Anterior cingulate cortex (tissue), 58 donors: ENCODE measurements at regions not wholly inside any gene's neighbourhood (a gene's known extent, or its start where the extent isn't known, plus 50 kb on each side); places are given as distances from the start of the nearest gene placed in this dataset.
"Not testable (repeated sequence)": the region's sequence is repeated elsewhere in the genome, so short reads cannot be mapped to it uniquely, and the experiment has no call there.

Experiments used
- DNase-seq, 58 donors: peaks; one replicate each; lab custom pipeline; 2025; lab: John Stamatoyannopoulos, UW

DNA sequence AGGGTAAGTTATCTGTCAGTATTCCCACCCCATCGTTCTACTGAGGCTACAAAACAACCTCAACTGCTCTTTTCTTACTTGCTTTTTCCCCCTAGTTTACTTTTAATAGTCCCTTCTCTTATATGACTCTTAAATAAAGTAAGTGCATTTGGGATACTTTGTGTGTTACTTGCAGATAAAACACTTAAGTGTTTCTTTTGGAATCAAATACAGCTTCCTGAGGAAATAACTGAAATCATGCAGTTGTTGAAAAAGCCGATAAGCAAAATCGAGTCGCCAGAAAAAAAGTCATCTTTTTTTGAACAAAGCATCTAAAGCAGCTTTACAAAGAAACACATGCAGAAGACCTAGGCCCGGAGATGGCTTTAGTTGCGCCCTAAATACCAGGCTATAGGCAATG lies 53.5 kb upstream of the EPB41L4A start:
- no peak for DNase-seq

DNA sequence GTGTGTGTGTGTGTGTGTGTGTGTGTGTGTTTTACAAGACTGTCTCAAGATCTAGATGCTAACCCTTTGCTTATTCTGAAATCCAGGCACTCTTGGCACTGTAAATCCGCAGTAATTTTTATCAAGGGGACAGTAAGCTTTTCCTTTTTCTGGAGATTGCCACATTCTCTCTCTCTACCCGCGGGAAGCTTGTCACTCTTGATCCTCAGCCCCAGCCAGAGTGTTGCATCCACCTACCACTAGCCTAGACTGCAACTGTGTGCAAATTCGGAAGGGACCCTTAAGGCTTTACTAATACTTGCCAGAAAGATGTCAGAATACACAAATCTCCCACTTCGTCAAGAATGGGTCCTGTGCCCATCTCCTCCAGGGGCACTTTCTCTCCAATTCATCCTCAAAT lies 54.9 kb upstream of the EPB41L4A start:
- no peak for DNase-seq

DNA sequence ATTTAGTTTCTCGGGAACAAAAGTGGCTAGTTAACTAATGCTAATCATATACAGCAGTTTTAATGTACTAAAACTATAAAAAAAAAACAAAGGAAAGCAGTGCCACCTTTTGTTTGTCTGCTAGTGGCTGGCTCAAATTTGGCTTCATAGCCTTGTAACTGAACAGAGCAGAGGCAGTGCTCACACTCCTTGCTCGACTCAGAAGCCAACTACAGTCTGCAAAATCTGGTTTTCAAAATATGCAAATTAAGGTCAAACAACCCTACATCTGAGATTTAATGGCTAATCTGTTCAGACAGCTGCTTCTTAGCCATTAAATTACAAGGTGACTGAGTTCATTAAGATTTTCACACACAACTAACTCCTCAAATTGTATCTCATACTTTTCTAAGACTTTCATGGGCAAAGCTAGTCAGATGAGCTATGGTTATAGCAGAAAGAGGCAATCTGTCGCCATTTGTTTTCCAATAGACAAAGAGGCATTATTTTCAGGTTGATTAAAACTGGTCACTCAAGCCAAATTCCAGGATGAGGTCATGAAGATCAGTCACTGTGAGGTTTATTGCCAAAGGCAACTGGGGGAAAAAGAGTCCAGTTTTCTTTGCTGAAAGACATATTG lies 56.8 kb upstream of the EPB41L4A start:
- peak in 5 of 58 donors; percentile 5 to 72 (median 10) for DNase-seq

DNA sequence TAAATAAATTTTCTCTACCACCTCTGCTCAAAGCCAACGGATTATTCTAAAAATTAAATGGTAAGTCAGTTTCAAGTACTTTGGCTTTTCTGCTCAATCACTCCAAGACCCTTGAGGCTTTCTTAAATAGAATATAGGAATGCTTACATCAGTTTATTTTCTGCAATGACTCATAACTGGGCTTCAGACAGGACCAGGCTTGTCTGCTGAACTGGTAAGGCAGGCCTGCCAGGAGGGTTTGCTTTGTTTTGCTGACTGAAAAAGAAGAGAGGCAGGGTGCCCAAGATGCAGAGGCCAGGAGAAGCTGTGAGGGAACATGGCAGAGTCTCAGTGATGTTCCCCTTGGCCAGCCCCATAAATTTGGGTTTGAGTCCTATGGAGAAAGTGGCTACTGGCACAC lies 60.3 kb upstream of the EPB41L4A start:
- DNase-seq, result peak in 3 of 58 donors; percentile 1 to 24 (median 8)

DNA sequence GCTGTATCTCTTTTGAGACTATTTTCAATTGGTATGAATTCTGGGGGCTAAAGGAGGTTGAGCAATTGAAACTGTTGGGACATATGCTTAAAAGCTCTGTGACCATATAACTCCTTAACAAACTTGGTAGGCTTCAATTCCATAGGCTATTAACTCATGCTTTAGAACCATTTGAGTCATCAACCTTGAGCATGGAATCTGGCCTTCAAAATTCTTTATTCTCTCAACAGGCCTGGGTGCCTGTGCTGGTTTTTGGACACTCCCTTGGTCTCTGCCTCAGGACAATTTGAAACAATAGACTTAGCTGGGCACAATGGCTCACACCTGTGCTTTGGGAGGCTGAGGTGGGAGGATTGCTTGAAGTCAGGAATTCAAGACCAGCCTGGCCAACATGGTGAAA lies 61.4 kb upstream of the EPB41L4A start:
- DNase-seq, result no peak

DNA sequence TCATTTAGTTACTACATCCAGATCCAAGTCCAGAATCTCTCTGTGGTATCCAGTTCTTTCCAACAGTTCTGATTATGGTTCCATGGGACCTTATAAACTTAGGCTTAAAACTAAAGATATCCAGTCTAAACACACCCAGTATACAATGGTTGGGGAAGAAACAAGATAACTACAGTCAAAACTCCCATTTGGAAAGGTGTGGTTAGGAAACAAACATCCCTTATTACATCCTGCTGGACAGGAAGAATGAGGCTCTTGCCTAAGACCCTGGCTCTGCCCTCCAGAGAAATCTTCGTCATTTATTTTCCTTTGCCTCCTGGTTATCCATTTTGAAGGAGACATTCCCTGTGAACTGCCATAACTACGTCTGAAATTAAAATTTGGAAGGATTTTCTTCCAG lies 64.6 kb upstream of the EPB41L4A start:
- DNase-seq, result no peak

DNA sequence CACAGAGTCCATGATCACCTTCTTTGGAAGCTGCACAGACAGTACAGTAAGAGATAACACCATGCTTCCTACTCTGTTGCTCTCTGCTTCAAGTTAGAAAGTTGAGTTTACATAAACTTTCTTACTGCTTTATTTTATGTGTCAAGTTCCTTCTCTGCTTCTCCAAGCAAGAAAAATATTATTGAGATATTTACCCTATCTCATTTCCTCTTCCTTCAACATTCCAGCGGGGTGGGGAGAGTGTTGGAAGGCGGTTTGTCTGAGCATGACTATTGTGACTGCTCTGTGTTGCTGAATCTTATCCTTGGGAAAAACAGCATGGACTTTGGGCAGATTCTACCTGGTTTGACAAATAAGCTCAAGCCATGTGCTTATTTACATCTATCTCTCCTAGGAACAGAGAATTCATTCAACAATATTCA lies 66.9 kb upstream of the EPB41L4A start:
- DNase-seq, result no peak

DNA sequence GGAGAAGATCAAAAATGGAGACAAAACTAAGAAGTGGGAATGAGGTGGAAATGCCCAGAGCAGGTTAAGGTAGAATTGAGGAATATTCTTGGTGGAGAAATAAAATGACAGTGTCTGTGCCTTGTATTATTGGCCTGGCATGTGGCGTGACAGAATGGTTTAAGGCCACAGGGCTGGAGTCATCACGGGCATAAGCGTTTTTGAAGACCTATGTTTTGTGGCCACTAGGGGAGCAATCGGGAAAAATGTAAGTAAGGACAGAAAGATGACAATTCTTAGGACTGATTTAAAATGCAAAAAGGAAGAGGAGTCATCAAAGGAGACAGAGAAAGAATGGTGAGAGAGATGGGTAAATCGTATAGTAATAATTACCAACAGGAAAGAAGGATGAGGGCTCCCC lies 72.2 kb upstream of the EPB41L4A start:
- no peak for DNase-seq

DNA sequence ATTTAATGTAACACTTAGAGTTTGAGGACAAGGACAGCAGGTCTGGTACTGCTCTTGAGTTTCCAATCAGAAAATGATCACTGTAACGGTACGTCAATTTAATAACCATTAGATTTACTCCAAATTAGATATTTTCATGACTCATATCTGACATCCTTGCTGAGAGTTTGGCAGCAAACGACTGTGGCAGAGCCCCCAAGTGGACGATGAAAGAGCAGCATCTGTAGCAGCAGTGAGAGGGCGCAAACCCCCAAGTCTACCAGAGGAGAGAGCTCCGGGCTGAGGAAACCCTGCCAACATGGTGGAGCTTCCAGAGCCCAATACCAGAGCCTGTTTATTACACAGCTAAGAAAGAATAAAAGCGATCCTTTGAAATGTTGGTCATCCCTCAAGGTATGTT lies 73.2 kb upstream of the EPB41L4A start:
- DNase-seq, result peak in 30 of 58 donors; percentile 2 to 68 (median 27)

DNA sequence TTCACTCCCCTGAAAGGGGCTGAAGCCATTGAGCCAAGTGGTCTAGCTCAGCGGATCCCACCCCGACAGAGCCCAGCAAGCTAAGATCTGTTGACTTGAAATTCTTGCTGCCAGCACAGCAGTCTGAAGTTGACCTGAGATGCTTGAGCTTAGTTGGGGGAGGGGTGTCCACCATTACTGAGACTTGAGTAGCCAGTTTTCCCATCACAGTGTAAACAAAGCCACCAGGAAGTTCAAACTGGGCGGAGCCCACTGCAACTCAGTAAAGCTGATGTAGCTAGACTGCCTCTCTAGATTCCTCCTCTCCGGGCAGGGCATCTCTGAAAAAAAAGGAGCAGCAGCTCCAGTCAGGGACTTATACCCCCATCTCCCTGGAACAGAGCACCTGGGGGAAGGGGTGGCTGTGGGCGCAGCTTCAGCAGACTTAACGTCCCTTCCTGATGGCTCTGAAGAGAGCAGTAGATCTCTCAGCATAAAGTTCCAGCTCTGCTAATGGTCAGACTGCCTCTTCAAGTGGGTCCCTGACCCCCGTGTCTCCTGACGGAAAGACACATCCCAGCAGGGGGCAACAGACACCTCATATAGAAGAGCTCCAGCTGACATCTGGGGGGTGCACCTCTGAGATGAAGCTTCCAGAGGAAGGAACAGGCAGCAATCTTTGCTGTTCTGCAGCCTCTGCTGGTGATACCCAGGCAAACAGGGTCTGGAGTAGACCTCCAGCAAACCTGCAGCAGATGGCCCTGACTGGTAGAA lies 84.8 kb upstream of the EPB41L4A start:
- not testable (repeated sequence) for DNase-seq

DNA sequence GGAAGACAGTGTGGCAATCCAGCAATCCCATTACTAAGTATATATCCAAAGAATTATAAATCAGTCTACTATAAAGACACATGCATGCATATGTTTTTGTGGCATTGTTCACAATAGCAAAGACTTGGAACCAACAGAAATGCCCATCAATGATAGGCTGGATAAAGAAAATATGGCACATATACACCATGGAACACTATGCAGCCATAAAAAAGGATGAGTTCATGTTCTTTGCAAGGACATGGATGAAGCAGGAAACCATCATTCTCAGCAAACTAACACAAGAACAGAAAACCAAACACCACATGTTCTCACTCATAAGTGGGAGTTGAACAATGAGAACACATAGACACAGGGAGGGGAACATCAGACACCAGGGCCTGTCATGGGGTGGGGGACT lies 90.0 kb upstream of the EPB41L4A start:
- not testable (repeated sequence) for DNase-seq

DNA sequence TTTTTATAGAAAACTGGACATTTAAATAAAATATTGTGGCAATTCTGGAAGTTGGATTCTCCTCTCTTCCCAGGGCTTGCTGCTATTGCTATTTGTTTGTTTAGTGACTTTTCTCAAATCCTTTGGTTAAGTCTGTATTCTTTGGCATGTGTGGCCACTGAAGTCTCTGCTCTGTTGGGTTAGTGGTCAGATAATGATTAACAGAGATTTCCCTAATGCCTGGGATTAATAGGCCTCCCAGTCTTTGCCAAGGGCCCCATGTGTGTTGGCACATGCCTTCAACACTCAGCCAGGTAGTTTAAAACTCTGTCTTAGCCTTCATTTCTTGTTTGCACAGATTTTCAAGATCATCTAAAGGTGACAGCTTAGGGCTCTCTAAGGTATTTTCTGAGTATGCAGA lies 92.8 kb upstream of the EPB41L4A start:
- no peak for DNase-seq

DNA sequence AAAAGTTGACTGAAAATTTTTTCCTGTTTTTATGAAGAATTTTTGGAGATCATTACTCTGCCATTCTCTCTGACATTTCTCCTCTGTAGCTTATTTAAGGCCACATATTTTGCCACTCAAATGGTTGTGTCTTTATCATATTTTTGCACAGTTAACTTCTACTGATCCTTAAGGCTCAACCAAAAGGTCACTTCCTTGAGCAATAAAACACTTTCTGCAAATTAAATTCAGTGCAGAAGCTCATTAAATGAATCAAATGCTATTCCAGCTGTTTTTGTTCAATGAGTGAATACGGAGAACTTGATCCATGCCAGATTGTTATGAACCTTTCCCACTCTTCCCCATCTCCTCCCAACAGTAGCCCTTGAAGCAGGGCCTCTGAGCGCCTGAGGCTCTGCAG lies 93.8 kb upstream of the EPB41L4A start:
- no peak for DNase-seq

DNA sequence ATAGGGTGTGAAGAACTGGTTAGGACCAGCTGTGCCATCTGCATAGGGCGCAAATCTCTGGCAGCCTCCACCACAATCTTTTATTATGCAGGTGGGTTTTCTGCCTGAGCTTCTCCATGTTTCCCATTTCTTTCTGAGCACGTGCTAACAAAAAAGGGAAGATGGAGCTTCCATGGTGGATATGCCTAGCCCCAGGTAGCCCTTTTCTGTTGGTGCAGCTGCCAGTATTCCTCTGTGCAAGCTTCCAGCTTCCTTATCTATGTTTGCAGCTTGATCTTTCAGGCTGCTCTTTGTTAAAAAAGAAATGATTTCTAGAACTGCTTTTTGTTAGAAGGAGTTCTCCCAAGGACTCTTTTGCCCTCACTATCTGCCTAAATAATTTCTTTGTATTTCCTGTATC lies 95.0 kb upstream of the EPB41L4A start:
- no peak for DNase-seq

DNA sequence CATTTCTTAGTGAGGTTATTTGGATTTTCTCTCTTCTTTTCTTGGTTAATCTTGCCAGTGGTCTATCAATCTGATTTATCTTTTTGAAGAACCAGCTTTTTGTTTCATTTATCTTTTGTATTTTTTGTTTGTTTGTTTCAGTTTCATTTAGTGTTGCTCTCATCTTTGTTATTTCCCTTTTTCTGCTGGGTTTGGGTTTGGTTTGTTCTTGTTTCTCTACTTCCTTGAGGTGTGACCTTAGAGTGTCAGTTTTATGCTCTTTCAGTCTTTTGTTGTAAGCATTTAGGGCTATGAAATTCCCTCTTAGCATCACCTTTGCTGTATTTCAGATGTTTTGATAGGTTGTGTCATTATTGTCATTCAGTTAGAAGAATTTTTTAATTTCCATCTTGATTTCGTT lies 101.4 kb upstream of the EPB41L4A start:
- not testable (repeated sequence) for DNase-seq

DNA sequence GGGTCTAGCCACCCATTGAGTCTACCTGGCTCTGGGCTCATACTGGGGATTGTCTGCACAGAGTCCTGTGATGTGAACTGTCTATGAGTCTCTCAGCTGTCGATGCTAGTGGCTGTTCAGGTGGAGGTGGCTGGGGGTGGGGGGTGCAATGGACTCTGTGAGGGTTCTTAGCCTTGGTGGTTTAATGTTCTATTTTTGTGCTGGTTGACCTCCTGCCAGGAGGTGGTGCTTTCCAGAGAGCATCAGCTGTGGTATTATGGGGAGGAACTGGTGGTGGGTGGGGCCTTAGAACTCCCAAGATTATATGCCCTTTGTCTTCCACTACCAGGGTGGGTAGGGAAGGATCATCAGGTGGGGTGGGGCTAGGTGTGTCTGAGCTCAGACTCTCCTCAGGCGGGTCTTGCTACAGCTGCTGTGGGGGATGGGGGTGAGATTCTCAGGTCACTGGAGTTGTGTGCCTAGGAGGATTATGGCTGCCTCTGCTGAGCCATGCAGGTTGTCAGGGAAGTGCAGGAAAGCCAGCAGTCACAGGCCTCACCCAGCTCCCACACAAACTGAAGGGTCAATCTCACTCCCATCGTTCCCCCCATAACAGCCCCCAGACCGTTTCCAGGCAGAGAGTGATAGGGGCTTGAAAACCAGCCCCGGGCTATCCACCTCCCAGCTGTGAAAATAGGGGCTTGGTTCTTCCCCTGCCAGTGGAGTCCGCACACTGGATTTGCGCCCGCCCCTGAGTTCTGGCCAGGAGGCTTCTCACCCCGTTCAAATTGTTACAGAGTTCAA lies 104.0 kb upstream of the EPB41L4A start:
- not testable (repeated sequence) for DNase-seq

DNA sequence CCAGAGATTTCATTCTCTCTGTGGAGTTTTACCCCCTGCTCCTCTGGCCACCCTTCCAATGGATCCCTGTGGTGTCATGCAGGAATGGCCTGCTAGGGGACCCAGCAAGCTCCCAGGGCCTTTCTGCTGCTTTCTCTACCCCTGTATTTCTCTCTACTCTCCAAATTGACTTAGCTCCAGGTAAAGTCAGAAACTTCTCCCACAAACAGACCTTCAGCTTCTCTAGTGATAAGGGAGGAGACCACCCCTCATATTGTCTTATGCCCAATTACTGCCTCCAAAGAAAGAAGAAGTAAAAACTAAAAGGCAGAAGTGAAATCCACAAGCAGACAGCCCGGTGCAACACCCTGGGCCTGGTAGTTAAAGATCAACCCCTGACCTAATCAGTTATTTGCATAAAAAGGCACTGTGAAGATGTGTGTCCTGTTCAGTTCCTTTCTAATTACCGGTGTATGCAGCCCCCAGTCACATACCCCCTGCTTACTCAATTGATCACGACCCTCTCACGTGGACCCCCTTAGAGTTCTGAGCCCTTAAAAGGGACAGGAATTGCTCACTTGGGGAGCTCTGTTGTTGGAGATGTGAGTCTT lies 104.7 kb upstream of the EPB41L4A start:
- not testable (repeated sequence) for DNase-seq

DNA sequence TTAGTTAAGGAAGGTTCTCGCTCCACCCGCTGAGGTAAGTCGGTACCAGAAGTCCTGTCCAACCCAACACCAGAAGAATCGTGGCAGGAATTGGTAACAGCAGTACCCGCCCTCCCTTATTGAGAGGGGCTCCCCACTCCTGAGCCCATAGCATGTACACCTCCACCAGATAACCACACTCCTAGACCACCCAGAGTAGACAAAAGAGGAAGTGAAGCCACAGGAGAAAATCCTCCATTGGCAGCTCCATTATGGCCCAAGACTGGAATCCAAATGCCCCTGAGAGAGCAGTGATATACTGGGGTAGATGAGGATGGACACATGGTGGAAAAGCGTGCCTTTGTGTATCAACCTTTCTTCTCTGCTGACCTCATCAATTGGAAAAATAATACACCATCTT lies 106.1 kb upstream of the EPB41L4A start:
- DNase-seq, result no peak

DNA sequence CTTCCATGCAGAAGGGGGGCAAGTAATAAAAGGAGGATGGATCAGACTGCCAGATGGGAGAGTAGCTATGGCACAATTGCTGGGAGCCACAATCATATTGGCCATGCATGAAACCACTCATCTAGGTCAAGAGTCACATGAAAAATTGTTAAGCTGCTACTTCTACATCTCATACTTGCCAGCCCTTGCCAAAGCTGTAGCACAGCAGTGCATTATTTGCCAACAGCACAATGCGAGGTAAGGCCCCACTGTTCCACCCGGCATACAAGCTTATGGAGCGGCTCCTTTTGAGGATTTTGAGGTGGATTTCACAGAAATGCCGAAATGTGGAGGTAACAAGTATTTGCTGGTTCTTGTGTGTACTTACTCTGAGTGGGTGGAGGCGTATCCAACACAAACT lies 109.9 kb upstream of the EPB41L4A start:
- DNase-seq, result no peak

DNA sequence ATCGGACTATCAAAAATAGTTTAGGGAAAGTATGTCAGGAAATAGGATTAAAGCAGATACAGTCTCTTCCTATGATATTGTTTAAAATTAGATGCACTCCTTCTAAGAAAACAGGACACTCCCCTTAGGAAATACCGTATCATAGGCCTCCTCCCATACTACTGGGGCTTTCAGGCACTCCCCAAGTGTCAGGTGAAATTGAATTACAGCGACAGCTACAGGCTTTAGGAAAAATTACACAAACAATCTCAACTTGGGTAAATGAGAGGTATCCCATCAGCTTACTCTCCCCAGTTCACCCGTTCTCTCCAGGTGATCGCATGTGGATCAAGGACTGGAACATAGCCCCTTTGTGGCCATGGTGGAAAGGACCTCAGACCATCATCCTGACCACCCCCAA lies 110.4 kb upstream of the EPB41L4A start:
- no peak for DNase-seq
